ENCODE measurements at regions not wholly inside any gene's neighbourhood (a gene's known extent, or its start where the extent isn't known, plus 50 kb on each side); places are given as distances from the start of the nearest gene placed in this dataset.

DNA sequence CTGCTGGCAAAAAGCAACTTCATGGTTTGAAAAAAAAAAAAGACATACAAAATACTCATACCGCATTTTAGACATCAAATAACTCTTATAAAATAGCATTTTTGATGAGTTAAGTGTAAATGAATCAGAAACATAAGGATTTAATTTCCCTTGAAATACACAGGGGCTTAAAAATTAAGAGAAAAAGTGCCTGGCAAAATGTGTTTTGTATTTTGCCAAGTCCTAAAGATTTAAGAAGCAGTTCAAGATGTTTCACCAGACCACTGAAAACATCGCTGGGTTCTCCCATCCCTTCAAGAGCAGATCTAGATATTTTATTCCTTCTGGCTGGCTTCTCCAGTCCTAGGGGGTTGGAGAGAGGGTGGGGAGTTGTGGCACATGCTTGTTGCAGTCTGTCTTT is 396.4 kb downstream of the INHBA start:
- Histone ChIP-seq H3K27me3 (no peaks in the 10 kb centered on the region), H3K27ac (no peak overlapping the region), H3K4me3 (no peak overlapping the region), H3K36me3 (no peaks in the 10 kb centered on the region), H3K4me1 (no peaks in the 10 kb centered on the region), H3K9me3 (no peaks in the 10 kb centered on the region)
- no peak for DNase-seq
- TF ChIP-seq POLR2A (IDR thresholded peaks at IDR 0.05): no peak
- TF ChIP-seq, protein P1, sequence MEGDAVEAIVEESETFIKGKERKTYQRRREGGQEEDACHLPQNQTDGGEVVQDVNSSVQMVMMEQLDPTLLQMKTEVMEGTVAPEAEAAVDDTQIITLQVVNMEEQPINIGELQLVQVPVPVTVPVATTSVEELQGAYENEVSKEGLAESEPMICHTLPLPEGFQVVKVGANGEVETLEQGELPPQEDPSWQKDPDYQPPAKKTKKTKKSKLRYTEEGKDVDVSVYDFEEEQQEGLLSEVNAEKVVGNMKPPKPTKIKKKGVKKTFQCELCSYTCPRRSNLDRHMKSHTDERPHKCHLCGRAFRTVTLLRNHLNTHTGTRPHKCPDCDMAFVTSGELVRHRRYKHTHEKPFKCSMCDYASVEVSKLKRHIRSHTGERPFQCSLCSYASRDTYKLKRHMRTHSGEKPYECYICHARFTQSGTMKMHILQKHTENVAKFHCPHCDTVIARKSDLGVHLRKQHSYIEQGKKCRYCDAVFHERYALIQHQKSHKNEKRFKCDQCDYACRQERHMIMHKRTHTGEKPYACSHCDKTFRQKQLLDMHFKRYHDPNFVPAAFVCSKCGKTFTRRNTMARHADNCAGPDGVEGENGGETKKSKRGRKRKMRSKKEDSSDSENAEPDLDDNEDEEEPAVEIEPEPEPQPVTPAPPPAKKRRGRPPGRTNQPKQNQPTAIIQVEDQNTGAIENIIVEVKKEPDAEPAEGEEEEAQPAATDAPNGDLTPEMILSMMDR (IDR thresholded peaks at IDR 0.05): no peak
- intact Hi-C loops (cut with DNase I; ENCODE audit: low total_unique reads): no loop called here

- intact Hi-C loops (cut with DNase I; ENCODE audit: low total_unique reads): no loop called here
- DNase-seq: no peak
These were observed 397.9 kb downstream of the INHBA start for GRCh38 chr7:41305001-41305400.

DNA sequence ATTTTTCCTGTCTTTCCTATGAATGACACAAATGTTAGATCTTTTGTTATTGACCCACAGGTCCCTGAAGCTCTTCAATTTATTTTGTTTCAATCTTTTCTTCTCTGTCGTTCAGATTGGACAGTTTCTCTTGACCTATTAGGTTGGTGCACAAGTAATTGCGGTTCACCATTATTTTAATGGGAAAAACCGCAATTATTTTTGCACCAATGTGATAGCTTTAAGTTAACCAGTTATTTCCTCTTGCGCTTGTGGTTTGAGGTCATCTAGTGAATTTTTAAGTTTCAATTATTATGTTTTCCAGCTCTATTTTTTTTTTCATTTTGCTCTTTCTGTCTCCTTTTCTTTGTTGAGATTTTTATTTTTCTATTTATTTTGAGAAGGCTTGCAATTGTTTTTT is 399.2 kb downstream of the INHBA start:
- H3K36me3 ChIP-seq: no peaks in the 10 kb centered on the region
- H3K27ac ChIP-seq: no peak overlapping the region
- no peaks in the 10 kb centered on the region for H3K4me1 ChIP-seq
- H3K9me3 ChIP-seq: no peaks in the 10 kb centered on the region
- TF ChIP-seq, protein P1 (IDR thresholded peaks at IDR 0.05): no peak
- no peaks in the 10 kb centered on the region for H3K27me3 ChIP-seq
- no peak overlapping the region for H3K4me3 ChIP-seq
- intact Hi-C loops (cut with DNase I; ENCODE audit: low total_unique reads): no loop called here
- DNase-seq: no peak

More at GRCh38 chr7:41305001-41305400, 397.9 kb downstream of the INHBA start:
- Histone ChIP-seq H3K4me3 (no peak overlapping the region), H3K27ac (no peak overlapping the region), H3K4me1 (no peaks in the 10 kb centered on the region), H3K27me3 (no peaks in the 10 kb centered on the region), H3K9me3 (no peaks in the 10 kb centered on the region), H3K36me3 (no peaks in the 10 kb centered on the region)
- TF ChIP-seq, protein P1 (IDR thresholded peaks at IDR 0.05): no peak
- no peak for TF ChIP-seq POLR2A (IDR thresholded peaks at IDR 0.05)

- no peak for TF ChIP-seq POLR2A (IDR thresholded peaks at IDR 0.05)
- TF ChIP-seq, protein P1 (IDR thresholded peaks at IDR 0.05): no peak
- Histone ChIP-seq H3K36me3 (no peaks in the 10 kb centered on the region), H3K27ac (no peak overlapping the region), H3K4me3 (no peak overlapping the region), H3K9me3 (no peaks in the 10 kb centered on the region), H3K27me3 (no peaks in the 10 kb centered on the region), H3K4me1 (no peaks in the 10 kb centered on the region)
- intact Hi-C loops (cut with DNase I; ENCODE audit: low total_unique reads): no loop called here
- no peak for DNase-seq
These were observed 404.5 kb downstream of the INHBA start for GRCh38 chr7:41298409-41298808.

- Histone ChIP-seq H3K36me3 (no peaks in the 10 kb centered on the region), H3K27ac (no peak overlapping the region), H3K9me3 (no peaks in the 10 kb centered on the region), H3K4me1 (no peaks in the 10 kb centered on the region), H3K4me3 (no peak overlapping the region), H3K27me3 (no peaks in the 10 kb centered on the region)
- no peak for DNase-seq
- TF ChIP-seq POLR2A (IDR thresholded peaks at IDR 0.05): no peak
- TF ChIP-seq, protein P1 (IDR thresholded peaks at IDR 0.05): no peak
- intact Hi-C loops (cut with DNase I; ENCODE audit: low total_unique reads): no loop called here
These were observed 405.7 kb downstream of the INHBA start for GRCh38 chr7:41297166-41297565.
